SK-N-SH treated with all-trans-retinoic acid at 6 μM for 48 hours (cell line): ENCODE measurements at regions not wholly inside any gene's neighbourhood (a gene's known extent, or its start where the extent isn't known, plus 50 kb on each side); places are given as distances from the start of the nearest gene placed in this dataset.
A peak's percentile ranks its signal among the peaks of the same experiment; 100 is the strongest.

ENCODE experiments used
- ATAC-seq: fragments of 200-7000 bp; cut with Tn5 transposase; 3 replicates; pipeline ENCODE4 v1.9.1; 2020; ENCODE audit warnings: mild to moderate bottlenecking, moderate library complexity
- ARNTL ChIP-seq: fragments of 450-650 bp; formaldehyde crosslinking; IDR thresholded peaks from 2 replicates; pipeline ENCODE4 v1.5.0; 2020; ENCODE audit warnings: low read depth, mild to moderate bottlenecking, moderate library complexity, borderline replicate concordance
- BACH2 ChIP-seq: fragments of 250-450 bp; sonication (Bioruptor Pico); IDR thresholded peaks from 2 replicates; pipeline ENCODE4 v1.9.0; 2021; ENCODE audit warnings: mild to moderate bottlenecking, borderline replicate concordance
- CREB5 ChIP-seq: fragments of 250-450 bp; sonication (Bioruptor Pico); IDR thresholded peaks from 2 replicates; pipeline ENCODE4 v1.5.1; 2020; ENCODE audit warnings: low read depth, mild to moderate bottlenecking, moderate library complexity
- CSDC2 ChIP-seq: fragments of 250-450 bp; sonication (Bioruptor Pico); IDR thresholded peaks from 2 replicates; pipeline ENCODE4 v1.5.0; 2020; ENCODE audit warnings: mild to moderate bottlenecking, moderate library complexity
- CSRNP3 ChIP-seq: fragments of 250-450 bp; sonication (Bioruptor Pico); IDR thresholded peaks from 2 replicates; pipeline ENCODE4 v1.5.1; 2021; ENCODE audit warnings: mild to moderate bottlenecking, moderate library complexity
- ESRRG ChIP-seq: fragments of 250-450 bp; sonication (Bioruptor Pico); IDR thresholded peaks from 2 replicates; pipeline ENCODE4 v1.6.1; 2021; ENCODE audit warnings: mild to moderate bottlenecking
- GLIS3 ChIP-seq: fragments of 250-450 bp; sonication (Bioruptor Pico); IDR thresholded peaks from 2 replicates; pipeline ENCODE4 v1.5.0; 2020; ENCODE audit warnings: mild to moderate bottlenecking, moderate library complexity
- ISL1 ChIP-seq: fragments of 250-450 bp; sonication (Bioruptor Pico); IDR thresholded peaks from 2 replicates; pipeline ENCODE4 v2.1.2; 2022; ENCODE audit warnings: mild to moderate bottlenecking, moderate library complexity
- OSR1 ChIP-seq: fragments of 250-450 bp; sonication (Bioruptor Pico); IDR thresholded peaks from 2 replicates; pipeline ENCODE4 v1.8.0; 2022; ENCODE audit warnings: moderate library complexity, mild to moderate bottlenecking, inconsistent platforms
- PPARA ChIP-seq: fragments of 250-450 bp; sonication (Bioruptor Pico); IDR thresholded peaks from 2 replicates; pipeline ENCODE4 v1.5.0; 2020; ENCODE audit warnings: mild to moderate bottlenecking, borderline replicate concordance
- RARB ChIP-seq: fragments of 250-450 bp; sonication (Bioruptor Pico); IDR thresholded peaks from 2 replicates; pipeline ENCODE4 v1.8.0; 2021; ENCODE audit warnings: mild to moderate bottlenecking, moderate library complexity
- SNAI2 ChIP-seq: fragments of 250-450 bp; sonication (Bioruptor Pico); IDR thresholded peaks from 2 replicates; pipeline ENCODE4 v1.5.0; 2020; ENCODE audit warnings: mild to moderate bottlenecking, moderate library complexity
- TCF4 ChIP-seq: fragments of 250-450 bp; sonication (Bioruptor Pico); IDR thresholded peaks from 2 replicates; pipeline ENCODE4 v1.8.0; 2021; ENCODE audit warnings: mild to moderate bottlenecking, moderate library complexity, borderline replicate concordance
- TOX ChIP-seq: fragments of 250-450 bp; sonication (Bioruptor Pico); IDR thresholded peaks from 2 replicates; pipeline ENCODE4 v1.8.0; 2021; ENCODE audit warnings: mild to moderate bottlenecking, moderate library complexity, borderline replicate concordance
- TSHZ2 ChIP-seq: fragments of 250-450 bp; sonication (Bioruptor Pico); IDR thresholded peaks from 2 replicates; pipeline ENCODE4 v1.5.0; 2020; ENCODE audit warnings: mild to moderate bottlenecking, moderate library complexity
- ZC3H10 ChIP-seq: fragments of 250-450 bp; sonication (Bioruptor Pico); IDR thresholded peaks from 2 replicates; pipeline ENCODE4 v1.5.1; 2021; ENCODE audit warnings: mild to moderate bottlenecking, moderate library complexity
- ZFP3 ChIP-seq: fragments of 250-450 bp; sonication (Bioruptor Pico); IDR thresholded peaks from 2 replicates; pipeline ENCODE4 v1.5.0; 2020; ENCODE audit warnings: mild to moderate bottlenecking, moderate library complexity
- ZNF565 ChIP-seq: fragments of 450-650 bp; formaldehyde crosslinking; conservative IDR thresholded peaks from 2 replicates; pipeline ENCODE4 v1.5.0; 2020; ENCODE audit warnings: low read depth, mild to moderate bottlenecking, moderate library complexity
- ZNF70 ChIP-seq: fragments of 450-650 bp; formaldehyde crosslinking; IDR thresholded peaks from 2 replicates; pipeline ENCODE4 v1.5.0; 2020; ENCODE audit warnings: mild to moderate bottlenecking, moderate library complexity
- ZNF8 ChIP-seq: fragments of 450-650 bp; formaldehyde crosslinking; IDR thresholded peaks from 2 replicates; pipeline ENCODE4 v1.5.0; 2020; ENCODE audit warnings: mild to moderate bottlenecking, moderate library complexity
- TF ChIP-seq, protein P1 (sequence below): fragments of 250-450 bp; sonication (Bioruptor Pico); IDR thresholded peaks from 2 replicates; pipeline ENCODE4 v1.8.0; 2021; ENCODE audit warnings: low read depth, mild to moderate bottlenecking, moderate library complexity, borderline replicate concordance
- TF ChIP-seq, protein P2 (sequence below): fragments of 250-450 bp; sonication (Bioruptor Pico); IDR thresholded peaks from 2 replicates; pipeline ENCODE4 v1.8.0; 2020; ENCODE audit warnings: mild to moderate bottlenecking, moderate library complexity, borderline replicate concordance

DNA sequence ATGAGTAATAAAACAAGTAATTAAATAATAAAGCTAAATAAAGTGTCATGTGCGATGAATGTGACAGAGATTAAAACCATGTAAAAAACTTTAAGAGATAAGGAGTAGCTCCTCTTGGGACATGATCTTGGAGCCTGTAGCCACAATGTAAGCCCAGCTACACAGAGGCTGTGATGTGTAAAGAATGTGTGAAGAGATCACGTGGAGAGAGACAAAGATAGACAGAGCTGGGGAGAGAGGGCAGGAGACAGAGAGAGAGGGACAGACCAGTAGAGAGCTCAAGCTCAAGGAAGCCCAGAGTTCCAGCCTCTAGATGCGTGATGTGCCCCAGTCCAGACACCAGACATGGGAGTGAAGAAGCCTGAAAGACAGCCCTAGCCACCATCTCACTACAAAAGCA is 644.1 kb downstream of the TNS3 start (continued):
- TF ChIP-seq CREB5 (CRISPR knock-in tag): no peak
- TF ChIP-seq CSDC2: no peak
- no peak for TF ChIP-seq TOX (CRISPR knock-in tag)
- TF ChIP-seq, all 23 proteins: peak for 0

DNA sequence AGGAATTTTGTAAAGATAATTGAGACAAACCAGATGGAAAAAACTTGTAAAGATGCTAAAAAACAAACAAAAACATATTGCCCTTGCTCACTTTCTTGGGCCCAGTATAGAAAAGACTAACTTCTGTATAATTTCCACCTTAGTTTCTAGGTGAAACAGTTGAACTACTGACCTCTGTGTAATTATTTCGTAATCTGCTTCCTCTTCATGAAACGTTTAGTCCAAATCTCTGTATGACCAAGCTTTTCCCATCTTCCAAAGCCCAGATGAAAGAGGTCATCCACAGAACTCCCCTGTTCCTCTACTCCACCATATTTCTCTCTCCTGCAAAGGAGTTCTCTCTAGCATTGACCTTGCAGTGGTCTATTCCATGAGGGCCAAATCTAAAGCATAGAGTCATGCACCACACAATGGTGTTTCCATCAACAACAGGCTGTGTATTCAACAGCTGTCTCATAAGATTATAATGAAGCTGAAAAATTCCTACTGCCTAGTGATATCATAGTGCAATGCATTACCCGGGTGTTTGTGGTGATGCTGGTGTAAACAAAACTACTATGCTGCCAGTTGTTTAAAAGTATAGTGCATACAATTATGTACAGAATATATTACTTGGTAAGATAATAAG is 647.6 kb downstream of the TNS3 start:
- TF ChIP-seq ZC3H10: no peak
- 0 out of 2 replicates have a peak, but pooled peaks have one; percentile 39 for TF ChIP-seq ZFP3
- ATAC-seq: no peak

DNA sequence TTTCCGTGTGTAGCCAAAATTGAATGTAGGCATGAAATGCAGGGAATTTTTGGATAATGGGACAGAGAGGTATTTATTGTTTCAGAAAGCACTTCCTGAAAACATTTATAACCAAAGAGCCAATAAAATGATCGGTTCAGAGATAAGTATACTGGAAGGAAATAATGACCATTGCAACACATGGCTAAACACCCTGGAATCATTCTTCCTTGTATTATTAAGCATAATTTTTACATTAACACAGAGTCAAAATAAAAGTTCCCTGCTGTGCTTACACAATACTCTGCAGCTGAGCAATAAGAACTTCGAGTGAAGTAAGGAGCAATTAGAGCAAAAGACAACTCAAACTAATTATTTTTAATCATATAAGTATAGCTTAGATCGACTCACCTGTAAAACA is 648.3 kb downstream of the TNS3 start:
- TF ChIP-seq GLIS3 (CRISPR knock-in tag) (no peak), TOX (CRISPR knock-in tag) (no peak), ZFP3 (no peak), ZC3H10 (no peak), CREB5 (CRISPR knock-in tag) (no peak), CSDC2 (no peak), ZNF8 (CRISPR knock-in tag) (no peak), ESRRG (CRISPR knock-in tag) (no peak), ARNTL (CRISPR knock-in tag) (no peak), ZNF70 (CRISPR knock-in tag) (no peak), TSHZ2 (CRISPR knock-in tag) (no peak), TCF4 (CRISPR knock-in tag) (no peak)
- TF ChIP-seq, all 23 proteins: peak for 0
- no peak for ATAC-seq

DNA sequence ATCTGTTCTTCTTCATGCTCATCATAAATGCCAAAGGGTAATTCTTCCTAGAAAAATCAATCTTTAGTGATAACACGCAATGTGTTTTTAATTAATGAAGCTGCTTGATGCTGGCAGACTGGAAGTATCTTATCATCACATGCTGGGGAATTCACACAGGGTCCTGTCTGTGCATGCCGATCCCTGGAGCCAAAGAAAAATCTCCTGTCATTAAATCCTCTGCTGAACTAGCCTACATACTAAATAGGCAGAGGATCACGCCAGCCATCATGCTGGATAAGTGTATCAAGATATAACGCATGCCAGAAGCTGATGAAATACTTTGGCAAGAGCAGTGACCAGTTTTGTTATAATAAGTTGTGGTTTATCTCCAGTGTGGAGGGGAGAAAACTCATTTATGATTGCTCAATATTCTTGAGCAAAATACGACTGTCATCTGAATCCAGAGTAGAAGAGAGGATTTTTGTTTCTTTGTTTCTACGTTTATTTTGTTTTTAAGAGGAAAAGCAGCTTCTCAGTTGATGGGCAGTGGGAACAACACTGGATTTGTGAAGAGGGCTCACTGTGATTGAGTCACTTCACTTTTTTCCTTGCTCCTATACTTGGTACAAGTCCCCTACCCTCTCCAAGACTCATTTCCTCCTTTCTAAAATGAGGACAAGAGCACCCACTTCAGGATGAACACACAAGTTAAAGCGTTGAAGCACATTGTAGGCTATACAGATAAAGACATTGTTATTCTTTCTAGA is 649.1 kb downstream of the TNS3 start:
- ATAC-seq: peak; percentile 92
- 0 out of 2 replicates have a peak, but pooled peaks have one; percentile 25 for TF ChIP-seq ZC3H10
- TF ChIP-seq TOX (CRISPR knock-in tag): peak; percentile 89
- TF ChIP-seq ZNF70 (CRISPR knock-in tag): 0 out of 2 replicates have a peak, but pooled peaks have one; percentile 21
- TF ChIP-seq OSR1 (CRISPR knock-in tag): no peak
- peak; percentile 99 for TF ChIP-seq ISL1 (CRISPR knock-in tag)
- TF ChIP-seq CSDC2: 0 out of 2 replicates have a peak, but pooled peaks have one; percentile 65
- TF ChIP-seq TCF4 (CRISPR knock-in tag): peak; percentile 99
- TF ChIP-seq CSRNP3: peak; percentile 95
- TF ChIP-seq, protein P1, sequence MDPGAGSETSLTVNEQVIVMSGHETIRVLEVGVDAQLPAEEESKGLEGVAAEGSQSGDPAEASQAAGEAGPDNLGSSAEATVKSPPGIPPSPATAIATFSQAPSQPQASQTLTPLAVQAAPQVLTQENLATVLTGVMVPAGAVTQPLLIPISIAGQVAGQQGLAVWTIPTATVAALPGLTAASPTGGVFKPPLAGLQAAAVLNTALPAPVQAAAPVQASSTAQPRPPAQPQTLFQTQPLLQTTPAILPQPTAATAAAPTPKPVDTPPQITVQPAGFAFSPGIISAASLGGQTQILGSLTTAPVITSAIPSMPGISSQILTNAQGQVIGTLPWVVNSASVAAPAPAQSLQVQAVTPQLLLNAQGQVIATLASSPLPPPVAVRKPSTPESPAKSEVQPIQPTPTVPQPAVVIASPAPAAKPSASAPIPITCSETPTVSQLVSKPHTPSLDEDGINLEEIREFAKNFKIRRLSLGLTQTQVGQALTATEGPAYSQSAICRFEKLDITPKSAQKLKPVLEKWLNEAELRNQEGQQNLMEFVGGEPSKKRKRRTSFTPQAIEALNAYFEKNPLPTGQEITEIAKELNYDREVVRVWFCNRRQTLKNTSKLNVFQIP (CRISPR knock-in tag): no peak; the same call in 1 of the 2 replicates
- TF ChIP-seq PPARA: no peak
- TF ChIP-seq, protein P2, sequence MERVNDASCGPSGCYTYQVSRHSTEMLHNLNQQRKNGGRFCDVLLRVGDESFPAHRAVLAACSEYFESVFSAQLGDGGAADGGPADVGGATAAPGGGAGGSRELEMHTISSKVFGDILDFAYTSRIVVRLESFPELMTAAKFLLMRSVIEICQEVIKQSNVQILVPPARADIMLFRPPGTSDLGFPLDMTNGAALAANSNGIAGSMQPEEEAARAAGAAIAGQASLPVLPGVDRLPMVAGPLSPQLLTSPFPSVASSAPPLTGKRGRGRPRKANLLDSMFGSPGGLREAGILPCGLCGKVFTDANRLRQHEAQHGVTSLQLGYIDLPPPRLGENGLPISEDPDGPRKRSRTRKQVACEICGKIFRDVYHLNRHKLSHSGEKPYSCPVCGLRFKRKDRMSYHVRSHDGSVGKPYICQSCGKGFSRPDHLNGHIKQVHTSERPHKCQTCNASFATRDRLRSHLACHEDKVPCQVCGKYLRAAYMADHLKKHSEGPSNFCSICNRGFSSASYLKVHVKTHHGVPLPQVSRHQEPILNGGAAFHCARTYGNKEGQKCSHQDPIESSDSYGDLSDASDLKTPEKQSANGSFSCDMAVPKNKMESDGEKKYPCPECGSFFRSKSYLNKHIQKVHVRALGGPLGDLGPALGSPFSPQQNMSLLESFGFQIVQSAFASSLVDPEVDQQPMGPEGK (CRISPR knock-in tag): peak; percentile 88
- TF ChIP-seq RARB: no peak
- peak; percentile 83 for TF ChIP-seq GLIS3 (CRISPR knock-in tag)
- TF ChIP-seq ARNTL (CRISPR knock-in tag): peak; percentile 73; the same call in 1 of the 2 replicates
- peak; percentile 70 for TF ChIP-seq ZNF8 (CRISPR knock-in tag)
- no peak for TF ChIP-seq BACH2
- TF ChIP-seq ESRRG (CRISPR knock-in tag): 0 out of 2 replicates have a peak, but pooled peaks have one; percentile 12
- TF ChIP-seq SNAI2 (CRISPR knock-in tag): 0 out of 2 replicates have a peak, but pooled peaks have one; percentile 42
- no peak for TF ChIP-seq ZNF565 (CRISPR knock-in tag)
